SK-N-SH treated with all-trans-retinoic acid at 6 μM for 48 hours (cell line): ENCODE measurements at regions not wholly inside any gene's neighbourhood (a gene's known extent, or its start where the extent isn't known, plus 50 kb on each side); places are given as distances from the start of the nearest gene placed in this dataset.

ENCODE experiments used
- ARNTL ChIP-seq: fragments of 450-650 bp; formaldehyde crosslinking; IDR thresholded peaks from 2 replicates; pipeline ENCODE4 v1.5.0; 2020; ENCODE audit warnings: low read depth, mild to moderate bottlenecking, moderate library complexity, borderline replicate concordance
- PATZ1 ChIP-seq: fragments of 250-450 bp; sonication (Bioruptor Pico); IDR thresholded peaks from 2 replicates; pipeline ENCODE4 v1.8.0; 2020; ENCODE audit warnings: mild to moderate bottlenecking, moderate library complexity, borderline replicate concordance
- PPARA ChIP-seq: fragments of 250-450 bp; sonication (Bioruptor Pico); IDR thresholded peaks from 2 replicates; pipeline ENCODE4 v1.5.0; 2020; ENCODE audit warnings: mild to moderate bottlenecking, borderline replicate concordance
- SNAI2 ChIP-seq: fragments of 250-450 bp; sonication (Bioruptor Pico); IDR thresholded peaks from 2 replicates; pipeline ENCODE4 v1.5.0; 2020; ENCODE audit warnings: mild to moderate bottlenecking, moderate library complexity

GRCh38 chr9:88874391-88874790 is 116.9 kb upstream of the S1PR3 start:
- TF ChIP-seq PPARA (CRISPR knock-in tag) (no peak), SNAI2 (no peak), ARNTL (CRISPR knock-in tag) (no peak), PATZ1 (CRISPR knock-in tag) (no peak)
